Mesodermal cell (in vitro differentiated cells): ENCODE measurements at regions not wholly inside any gene's neighbourhood (a gene's known extent, or its start where the extent isn't known, plus 50 kb on each side); places are given as distances from the start of the nearest gene placed in this dataset.

Experiments
- H3K27ac ChIP-seq: 2 replicates; pipeline ENCODE4 v1.7.0; 2013; ENCODE audit warnings: mild to moderate bottlenecking, low read depth, low read length, moderate library complexity; ENCODE audit not compliant: severe bottlenecking
- H3K36me3 ChIP-seq: 2 replicates; pipeline ENCODE4 v1.7.1; 2013; ENCODE audit warnings: mild to moderate bottlenecking, low read length, moderate library complexity; ENCODE audit not compliant: control insufficient read depth, insufficient read depth
- H3K4me1 ChIP-seq: one replicate; pipeline ENCODE4 v1.7.1; 2013; ENCODE audit warnings: mild to moderate bottlenecking, low read length; ENCODE audit not compliant: insufficient read depth, control insufficient read depth, poor library complexity, severe bottlenecking
- H3K4me3 ChIP-seq: 2 replicates; pipeline ENCODE4 v1.7.0; 2013; ENCODE audit warnings: low read length, control low read depth, mild to moderate bottlenecking; ENCODE audit not compliant: insufficient read depth, poor library complexity, severe bottlenecking; ENCODE audit errors: extremely low read depth
- H3K9me3 ChIP-seq: 2 replicates; pipeline ENCODE4 v1.7.1; 2013; ENCODE audit warnings: mild to moderate bottlenecking, low read length, moderate library complexity; ENCODE audit not compliant: control insufficient read depth
- WGBS, 2 experiments: methylation state at CpG; one replicate each; pipeline ENCODE4 v1.1.5; 2013; ENCODE audit warnings: missing lambda C conversion rate in 2 of 2; ENCODE audit not compliant: insufficient coverage in 2 of 2; 5-methylcytosine and 5-hydroxymethylcytosine counted together

GRCh38 chr3:70740071-70740470 is 427.6 kb upstream of the MDFIC2 start:
- no peaks in the 10 kb centered on the region for H3K9me3 ChIP-seq
- H3K27ac ChIP-seq, result no peak overlapping the region
- no CpG with 5 or more reads among the region's 1 CpG for WGBS, 2 experiments
- peaks cover 6% of the 10 kb centered on the region for H3K4me1 ChIP-seq
- H3K36me3 ChIP-seq, result no peaks in the 10 kb centered on the region
- H3K4me3 ChIP-seq, result no peak overlapping the region

- peak overlapping the region; percentile 41 for H3K27ac ChIP-seq
- no peaks in the 10 kb centered on the region for H3K36me3 ChIP-seq
- no peak overlapping the region for H3K4me3 ChIP-seq
- H3K9me3 ChIP-seq, result no peaks in the 10 kb centered on the region
- 74 to 100% methylated on average over 2 of the region's 4 CpGs for WGBS, 2 experiments
- peaks cover 6% of the 10 kb centered on the region for H3K4me1 ChIP-seq
Observed at GRCh38 chr3:70738291-70738681, 425.8 kb upstream of the MDFIC2 start.

GRCh38 chr3:70737666-70738290 is 425.3 kb upstream of the MDFIC2 start:
- H3K36me3 ChIP-seq, result no peaks in the 10 kb centered on the region
- no peak overlapping the region for H3K4me3 ChIP-seq
- WGBS, 2 experiments, result 63 to 100% methylated on average over 1 of the region's 2 CpGs
- H3K9me3 ChIP-seq, result no peaks in the 10 kb centered on the region
- peak overlapping the region; percentile 41 for H3K27ac ChIP-seq
- peaks cover 6% of the 10 kb centered on the region for H3K4me1 ChIP-seq

DNA sequence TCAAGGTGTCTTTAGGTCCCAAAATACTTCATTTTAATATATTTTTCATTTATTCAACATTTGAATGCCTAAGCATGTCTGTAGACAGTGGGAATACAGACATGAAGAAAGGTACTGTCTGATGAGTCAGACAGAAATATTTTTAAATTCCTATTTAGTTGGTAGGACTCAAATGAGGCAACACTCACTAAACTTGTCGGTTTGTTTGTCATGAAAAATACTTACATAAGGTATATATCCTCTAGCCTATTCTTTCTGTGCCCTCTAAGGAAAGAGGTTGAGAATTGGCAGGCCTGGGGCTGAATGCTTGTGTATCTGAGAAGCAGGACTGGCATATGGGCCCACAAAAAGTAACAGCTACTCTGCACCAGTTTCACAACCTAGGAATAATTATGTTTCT is 423.6 kb upstream of the MDFIC2 start:
- Histone ChIP-seq H3K27ac (no peak overlapping the region), H3K4me3 (no peak overlapping the region), H3K4me1 (peaks cover 4% of the 10 kb centered on the region), H3K9me3 (no peaks in the 10 kb centered on the region), H3K36me3 (no peaks in the 10 kb centered on the region)
- WGBS, 2 experiments, result no CpG with 5 or more reads among the region's 1 CpG

DNA sequence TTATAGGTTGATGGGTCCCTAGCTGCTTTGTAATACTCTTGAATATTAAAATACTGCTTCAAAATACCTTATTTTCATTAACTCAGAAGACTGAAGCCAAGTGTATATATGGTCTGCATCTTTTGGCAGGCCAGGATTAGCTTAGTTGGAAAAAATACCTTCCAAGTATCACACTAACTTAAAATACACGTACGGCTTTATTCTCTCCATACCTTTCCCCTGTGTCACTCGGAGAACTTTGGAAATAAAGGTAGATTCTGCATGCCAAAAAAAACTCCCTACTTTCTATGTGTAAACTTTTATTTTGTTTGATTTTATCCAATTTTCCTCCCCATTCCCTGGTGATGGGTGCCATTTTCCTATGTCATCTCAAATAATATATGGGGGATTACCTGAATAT is 422.3 kb upstream of the MDFIC2 start:
- WGBS, 2 experiments, result no CpG with 5 or more reads among the region's 3 CpGs
- no peak overlapping the region for H3K27ac ChIP-seq
- H3K36me3 ChIP-seq, result no peaks in the 10 kb centered on the region
- no peak overlapping the region for H3K4me3 ChIP-seq
- no peaks in the 10 kb centered on the region for H3K9me3 ChIP-seq
- H3K4me1 ChIP-seq, result peaks cover 9% of the 10 kb centered on the region

GRCh38 chr3:70731046-70731445 is 418.6 kb upstream of the MDFIC2 start:
- WGBS, 2 experiments, result no CpG with 5 or more reads among the region's 2 CpGs

GRCh38 chr3:70729845-70730244 is 417.4 kb upstream of the MDFIC2 start:
- 71 to 92% methylated on average over 1 to 2 of the region's 3 CpGs for WGBS, 2 experiments
- H3K36me3 ChIP-seq, result no peaks in the 10 kb centered on the region
- no peaks in the 10 kb centered on the region for H3K9me3 ChIP-seq
- peaks cover 23% of the 10 kb centered on the region for H3K4me1 ChIP-seq
- no peak overlapping the region for H3K4me3 ChIP-seq
- no peak overlapping the region for H3K27ac ChIP-seq

More at GRCh38 chr3:70731046-70731445, 418.6 kb upstream of the MDFIC2 start:
- H3K4me1 ChIP-seq, result peaks cover 23% of the 10 kb centered on the region
- no peaks in the 10 kb centered on the region for H3K36me3 ChIP-seq
- H3K9me3 ChIP-seq, result no peaks in the 10 kb centered on the region
- no peak overlapping the region for H3K4me3 ChIP-seq
- no peak overlapping the region for H3K27ac ChIP-seq

- Histone ChIP-seq H3K4me1 (peaks cover 23% of the 10 kb centered on the region), H3K9me3 (no peaks in the 10 kb centered on the region), H3K27ac (no peak overlapping the region), H3K36me3 (no peaks in the 10 kb centered on the region), H3K4me3 (no peak overlapping the region)
- 80% methylated on average over 1 of the region's 1 CpG; no CpG with 5 or more reads in 1 of the 2 experiments for WGBS, 2 experiments
Observed at GRCh38 chr3:70728311-70728710, 415.9 kb upstream of the MDFIC2 start.

DNA sequence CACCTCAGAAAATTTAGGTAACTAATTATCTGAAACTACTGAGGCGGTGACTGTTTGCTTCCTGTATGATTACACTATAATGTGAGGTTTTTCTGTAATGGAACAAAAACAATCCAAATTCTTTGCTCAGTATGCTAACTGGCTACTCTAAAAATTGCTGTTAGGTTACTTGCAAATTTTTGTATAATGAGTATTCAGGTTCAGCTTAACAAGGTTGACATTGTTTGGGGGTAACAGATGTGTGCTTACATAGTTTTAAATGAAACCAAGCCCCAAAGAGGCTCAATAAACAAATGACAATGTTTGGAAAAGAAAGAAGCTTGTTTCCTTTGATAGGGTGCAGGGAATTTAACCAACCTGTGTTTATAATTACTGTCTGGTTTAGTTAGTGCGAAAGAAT is 414.5 kb upstream of the MDFIC2 start:
- no CpG with 5 or more reads among the region's 2 CpGs for WGBS, 2 experiments
- Histone ChIP-seq H3K4me1 (peaks cover 23% of the 10 kb centered on the region), H3K9me3 (no peaks in the 10 kb centered on the region)

DNA sequence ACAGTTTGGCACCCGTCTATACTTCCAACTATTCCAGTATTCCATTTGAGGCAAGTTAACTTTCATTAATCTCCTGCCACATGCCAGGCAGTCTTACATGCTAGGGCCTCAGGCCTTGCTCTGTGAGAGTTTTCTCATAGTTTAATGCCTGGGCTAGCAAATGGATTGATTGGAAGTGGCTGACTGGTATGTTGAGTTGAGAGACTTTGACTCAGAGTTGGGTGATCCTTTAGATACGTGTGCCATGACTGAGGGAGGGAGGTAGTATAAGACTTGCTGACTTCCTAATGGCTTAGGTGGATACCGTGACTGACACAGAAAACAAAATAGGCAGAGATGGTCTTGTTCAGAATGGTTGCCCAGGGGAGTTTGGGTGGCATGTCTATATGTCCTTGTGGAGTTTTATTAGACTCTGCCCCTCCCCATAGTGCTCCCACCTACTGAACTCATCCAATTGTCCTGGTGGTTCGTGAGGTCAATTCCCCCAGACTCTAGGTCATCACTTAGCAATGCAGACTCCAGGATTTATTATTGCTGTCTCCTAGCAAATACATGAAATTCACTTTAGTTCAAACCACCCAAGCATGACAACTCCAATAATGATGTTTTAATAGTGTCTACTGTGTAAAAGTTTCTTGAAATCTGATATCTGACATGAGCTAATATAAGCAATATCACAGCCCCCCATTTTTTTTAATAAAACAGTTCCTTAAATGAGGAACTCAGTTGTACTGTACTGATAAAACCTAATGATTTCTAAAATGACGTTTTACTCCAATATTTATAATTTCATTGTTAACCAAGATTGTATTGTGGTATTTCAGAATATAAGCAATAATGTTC is 413.9 kb upstream of the MDFIC2 start:
- 84 to 100% methylated on average over 4 of the region's 5 CpGs for whole genome bisulfite sequencing, 2 experiments
- Histone ChIP-seq H3K9me3 (no peaks in the 10 kb centered on the region), H3K27ac (peak overlapping the region; percentile 3), H3K36me3 (no peaks in the 10 kb centered on the region), H3K4me3 (no peak overlapping the region), H3K4me1 (peaks cover 23% of the 10 kb centered on the region)

More for the DNA sequence above, 414.5 kb upstream of the MDFIC2 start:
- Histone ChIP-seq H3K4me3 (no peak overlapping the region), H3K36me3 (no peaks in the 10 kb centered on the region), H3K27ac (peak overlapping the region; percentile 23)

GRCh38 chr3:70722018-70722417 is 409.6 kb upstream of the MDFIC2 start:
- no peaks in the 10 kb centered on the region for H3K4me1 ChIP-seq
- no peak overlapping the region for H3K4me3 ChIP-seq
- WGBS, 2 experiments, result 78 to 91% methylated on average over 1 of the region's 1 CpG
- no peak overlapping the region for H3K27ac ChIP-seq
- H3K9me3 ChIP-seq, result no peaks in the 10 kb centered on the region
- no peaks in the 10 kb centered on the region for H3K36me3 ChIP-seq
